ENCODE measurements at regions not wholly inside any gene's neighbourhood (a gene's known extent, or its start where the extent isn't known, plus 50 kb on each side); places are given as distances from the start of the nearest gene placed in this dataset.

GRCh38 chrX:114038358-114038757 is 545.5 kb upstream of the HTR2C start:
- Mint-ChIP-seq H3K27ac (ENCODE audit: unreplicated experiment) (no peak overlapping the region), H3K4me1 (ENCODE audit: low read depth, unreplicated experiment) (no peaks in the 10 kb centered on the region), H3K4me3 (ENCODE audit: unreplicated experiment) (no peak overlapping the region)

GRCh38 chrX:114037515-114037914 is 546.4 kb upstream of the HTR2C start:
- Mint-ChIP-seq H3K27me3 (ENCODE audit: unreplicated experiment) (peaks cover 3% of the 10 kb centered on the region), H3K9me3 (ENCODE audit: unreplicated experiment) (peaks cover 2% of the 10 kb centered on the region), H3K4me3 (ENCODE audit: unreplicated experiment) (no peak overlapping the region), H3K4me1 (ENCODE audit: low read depth, unreplicated experiment) (no peaks in the 10 kb centered on the region), H3K36me3 (ENCODE audit: unreplicated experiment) (no peaks in the 10 kb centered on the region), H3K27ac (ENCODE audit: unreplicated experiment) (no peak overlapping the region)
- no peak for TF ChIP-seq CTCF (IDR thresholded peaks at IDR 0.05; ENCODE audit: partially characterized antibody, unreplicated experiment)
- no peak for DNase-seq

More at GRCh38 chrX:114038358-114038757, 545.5 kb upstream of the HTR2C start:
- no peak for DNase-seq
- TF ChIP-seq CTCF (IDR thresholded peaks at IDR 0.05; ENCODE audit: partially characterized antibody, unreplicated experiment) = no peak
- peaks cover 3% of the 10 kb centered on the region for H3K27me3 Mint-ChIP-seq (ENCODE audit: unreplicated experiment)
- H3K9me3 Mint-ChIP-seq (ENCODE audit: unreplicated experiment) = peaks cover 2% of the 10 kb centered on the region
- no peaks in the 10 kb centered on the region for H3K36me3 Mint-ChIP-seq (ENCODE audit: unreplicated experiment)

GRCh38 chrX:114028907-114029662 is 554.8 kb upstream of the HTR2C start:
- no peak for DNase-seq
- Mint-ChIP-seq H3K9me3 (ENCODE audit: unreplicated experiment) (peaks cover 1% of the 10 kb centered on the region), H3K27me3 (ENCODE audit: unreplicated experiment) (no peaks in the 10 kb centered on the region), H3K4me1 (ENCODE audit: low read depth, unreplicated experiment) (no peaks in the 10 kb centered on the region), H3K36me3 (ENCODE audit: unreplicated experiment) (no peaks in the 10 kb centered on the region), H3K27ac (ENCODE audit: unreplicated experiment) (no peak overlapping the region), H3K4me3 (ENCODE audit: unreplicated experiment) (no peak overlapping the region)
- no peak for TF ChIP-seq CTCF (IDR thresholded peaks at IDR 0.05; ENCODE audit: partially characterized antibody, unreplicated experiment)

GRCh38 chrX:114017086-114017485 is 566.8 kb upstream of the HTR2C start:
- Mint-ChIP-seq H3K36me3 (ENCODE audit: unreplicated experiment) (no peaks in the 10 kb centered on the region), H3K27me3 (ENCODE audit: unreplicated experiment) (no peaks in the 10 kb centered on the region), H3K9me3 (ENCODE audit: unreplicated experiment) (no peaks in the 10 kb centered on the region), H3K27ac (ENCODE audit: unreplicated experiment) (no peak overlapping the region), H3K4me1 (ENCODE audit: low read depth, unreplicated experiment) (no peaks in the 10 kb centered on the region), H3K4me3 (ENCODE audit: unreplicated experiment) (no peak overlapping the region)
- no peak for DNase-seq
- TF ChIP-seq CTCF (IDR thresholded peaks at IDR 0.05; ENCODE audit: partially characterized antibody, unreplicated experiment) = no peak

GRCh38 chrX:114015966-114016365 is 567.9 kb upstream of the HTR2C start:
- no peaks in the 10 kb centered on the region for H3K9me3 Mint-ChIP-seq (ENCODE audit: unreplicated experiment)
- H3K4me3 Mint-ChIP-seq (ENCODE audit: unreplicated experiment) = no peak overlapping the region
- no peaks in the 10 kb centered on the region for H3K4me1 Mint-ChIP-seq (ENCODE audit: low read depth, unreplicated experiment)
- no peak for TF ChIP-seq CTCF (IDR thresholded peaks at IDR 0.05; ENCODE audit: partially characterized antibody, unreplicated experiment)
- no peaks in the 10 kb centered on the region for H3K36me3 Mint-ChIP-seq (ENCODE audit: unreplicated experiment)
- no peak overlapping the region for H3K27ac Mint-ChIP-seq (ENCODE audit: unreplicated experiment)
- no peak for DNase-seq
- no peaks in the 10 kb centered on the region for H3K27me3 Mint-ChIP-seq (ENCODE audit: unreplicated experiment)
